ENCODE measurements at regions not wholly inside any gene's neighbourhood (a gene's known extent, or its start where the extent isn't known, plus 50 kb on each side); places are given as distances from the start of the nearest gene placed in this dataset.
"Not testable (repeated sequence)": the region's sequence is repeated elsewhere in the genome, so short reads cannot be mapped to it uniquely, and the experiment has no call there.

- DNase-seq (ENCODE audit: insufficient read length, low spot score), result no peak
- no peak for FAIRE-seq
- TF ChIP-seq, protein P1, sequence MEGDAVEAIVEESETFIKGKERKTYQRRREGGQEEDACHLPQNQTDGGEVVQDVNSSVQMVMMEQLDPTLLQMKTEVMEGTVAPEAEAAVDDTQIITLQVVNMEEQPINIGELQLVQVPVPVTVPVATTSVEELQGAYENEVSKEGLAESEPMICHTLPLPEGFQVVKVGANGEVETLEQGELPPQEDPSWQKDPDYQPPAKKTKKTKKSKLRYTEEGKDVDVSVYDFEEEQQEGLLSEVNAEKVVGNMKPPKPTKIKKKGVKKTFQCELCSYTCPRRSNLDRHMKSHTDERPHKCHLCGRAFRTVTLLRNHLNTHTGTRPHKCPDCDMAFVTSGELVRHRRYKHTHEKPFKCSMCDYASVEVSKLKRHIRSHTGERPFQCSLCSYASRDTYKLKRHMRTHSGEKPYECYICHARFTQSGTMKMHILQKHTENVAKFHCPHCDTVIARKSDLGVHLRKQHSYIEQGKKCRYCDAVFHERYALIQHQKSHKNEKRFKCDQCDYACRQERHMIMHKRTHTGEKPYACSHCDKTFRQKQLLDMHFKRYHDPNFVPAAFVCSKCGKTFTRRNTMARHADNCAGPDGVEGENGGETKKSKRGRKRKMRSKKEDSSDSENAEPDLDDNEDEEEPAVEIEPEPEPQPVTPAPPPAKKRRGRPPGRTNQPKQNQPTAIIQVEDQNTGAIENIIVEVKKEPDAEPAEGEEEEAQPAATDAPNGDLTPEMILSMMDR (IDR thresholded peaks at IDR 0.05; ENCODE audit: insufficient read depth, missing control alignments), result no peak
Measured at GRCh38 chr1:29607236-29607635, 370.9 kb downstream of the PTPRU start.

DNA sequence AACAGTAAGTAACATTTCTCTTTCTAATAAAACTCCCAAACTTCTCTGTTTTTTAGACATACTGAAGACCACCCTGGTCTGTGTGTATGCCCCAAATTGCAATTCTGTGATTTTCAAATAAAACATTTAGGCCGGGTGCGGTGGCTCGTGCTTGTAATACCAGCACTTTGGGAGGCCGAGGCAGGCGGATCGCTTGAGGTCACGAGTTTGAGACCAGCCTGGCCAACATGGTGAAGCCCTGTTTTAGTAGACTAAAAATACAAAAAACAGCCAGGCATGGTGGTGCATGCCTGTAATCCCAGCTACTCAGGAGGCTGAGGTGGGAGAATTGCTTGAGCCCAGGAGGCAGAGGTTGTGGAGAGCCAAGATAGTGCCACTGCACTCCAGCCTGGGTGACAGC is 368.5 kb downstream of the PTPRU start:
- not testable (repeated sequence) for FAIRE-seq

GRCh38 chr1:29603622-29604021 is 367.3 kb downstream of the PTPRU start:
- FAIRE-seq, result no peak
- no peak for DNase-seq (ENCODE audit: insufficient read length, low spot score)
- TF ChIP-seq, protein P1 (IDR thresholded peaks at IDR 0.05; ENCODE audit: insufficient read depth, missing control alignments), result no peak

More for the DNA sequence above, 368.5 kb downstream of the PTPRU start:
- not testable (repeated sequence) for DNase-seq (ENCODE audit: insufficient read length, low spot score)

- FAIRE-seq, result no peak
- no peak for DNase-seq (ENCODE audit: insufficient read length, low spot score)
- TF ChIP-seq, protein P1 (IDR thresholded peaks at IDR 0.05; ENCODE audit: insufficient read depth, missing control alignments), result no peak
Measured at GRCh38 chr1:29602203-29602602, 365.9 kb downstream of the PTPRU start.

DNA sequence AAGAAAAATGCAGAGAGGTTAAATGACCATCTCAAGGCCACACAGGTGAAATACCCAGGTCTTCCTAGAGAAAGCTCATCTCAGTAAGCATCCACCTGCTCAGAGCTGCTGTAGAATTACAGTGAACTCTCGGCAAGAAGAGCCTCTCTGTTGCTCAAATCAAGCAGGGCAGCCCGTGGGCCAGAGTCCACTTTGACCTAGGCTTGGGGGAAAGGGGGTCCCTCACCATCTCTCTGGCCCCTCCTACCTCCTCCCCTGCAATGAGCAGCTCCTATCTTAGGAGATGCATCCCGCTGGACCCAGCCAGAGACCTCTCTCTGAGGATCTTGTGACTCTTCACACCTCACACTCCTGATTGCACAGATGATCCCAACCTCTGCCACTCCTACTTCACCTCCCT is 364.7 kb downstream of the PTPRU start:
- TF ChIP-seq, protein P1 (IDR thresholded peaks at IDR 0.05; ENCODE audit: insufficient read depth, missing control alignments), result no peak
- no peak for FAIRE-seq
- DNase-seq (ENCODE audit: insufficient read length, low spot score), result no peak

DNA sequence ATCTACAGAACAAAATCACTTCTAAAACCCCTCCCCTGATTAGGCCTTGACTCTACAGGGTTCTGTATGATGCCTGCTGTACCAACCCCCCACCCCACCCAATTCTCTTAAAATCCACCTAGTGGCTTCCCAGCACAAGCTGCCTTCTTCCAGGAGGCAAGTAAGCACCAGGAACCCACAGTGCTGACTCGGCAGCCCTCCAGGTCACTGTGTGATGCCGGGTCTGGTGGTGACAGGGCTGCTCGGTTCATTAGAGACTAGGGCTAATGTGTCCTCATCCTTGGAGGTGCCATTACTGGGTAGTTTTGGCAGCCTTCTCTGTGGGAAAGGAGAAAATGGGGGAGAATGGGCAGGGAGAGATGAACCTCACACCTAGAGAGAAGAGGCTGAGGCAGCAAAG is 363.5 kb downstream of the PTPRU start:
- no peak for DNase-seq (ENCODE audit: insufficient read length, low spot score)
- FAIRE-seq, result no peak

GRCh38 chr1:29599071-29599470 is 362.7 kb downstream of the PTPRU start:
- FAIRE-seq, result no peak

More for the DNA sequence above, 363.5 kb downstream of the PTPRU start:
- TF ChIP-seq, protein P1 (IDR thresholded peaks at IDR 0.05; ENCODE audit: insufficient read depth, missing control alignments), result no peak

More at GRCh38 chr1:29599071-29599470, 362.7 kb downstream of the PTPRU start:
- no peak for DNase-seq (ENCODE audit: insufficient read length, low spot score)
- TF ChIP-seq, protein P1 (IDR thresholded peaks at IDR 0.05; ENCODE audit: insufficient read depth, missing control alignments), result no peak

All from D721Med (cell line).